HG03460 (cell line): ENCODE measurements at regions not wholly inside any gene's neighbourhood (a gene's known extent, or its start where the extent isn't known, plus 50 kb on each side); places are given as distances from the start of the nearest gene placed in this dataset.
"Not testable (repeated sequence)": the region's sequence is repeated elsewhere in the genome, so short reads cannot be mapped to it uniquely, and the experiment has no call there.

Source experiments
- ATAC-seq: cut with Tn5 transposase; IDR thresholded peaks from one replicate; pipeline ENCODE4 v1.9.1; 2021; ENCODE audit not compliant: unreplicated experiment

DNA sequence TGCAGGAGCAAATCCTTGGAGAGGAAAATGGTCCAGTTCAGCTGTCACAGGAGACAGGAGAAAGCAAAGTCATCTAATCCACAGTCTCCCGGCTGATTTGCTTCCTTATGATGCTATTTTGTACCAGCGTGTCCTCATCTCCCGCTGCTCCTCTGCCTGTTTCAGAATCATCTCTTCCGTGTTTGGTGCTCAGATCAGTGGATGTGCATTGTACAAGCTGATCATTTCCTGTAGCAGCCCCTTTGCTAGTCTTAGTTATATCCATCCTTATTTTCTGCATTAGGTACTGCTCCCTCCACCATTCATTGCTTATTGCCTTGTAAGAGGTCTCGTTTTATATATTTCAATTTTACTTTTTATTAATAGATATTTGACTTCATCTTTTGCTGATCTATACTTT, 219.9 kb upstream of the PRSS58 start:
- ATAC-seq, result not testable (repeated sequence)

DNA sequence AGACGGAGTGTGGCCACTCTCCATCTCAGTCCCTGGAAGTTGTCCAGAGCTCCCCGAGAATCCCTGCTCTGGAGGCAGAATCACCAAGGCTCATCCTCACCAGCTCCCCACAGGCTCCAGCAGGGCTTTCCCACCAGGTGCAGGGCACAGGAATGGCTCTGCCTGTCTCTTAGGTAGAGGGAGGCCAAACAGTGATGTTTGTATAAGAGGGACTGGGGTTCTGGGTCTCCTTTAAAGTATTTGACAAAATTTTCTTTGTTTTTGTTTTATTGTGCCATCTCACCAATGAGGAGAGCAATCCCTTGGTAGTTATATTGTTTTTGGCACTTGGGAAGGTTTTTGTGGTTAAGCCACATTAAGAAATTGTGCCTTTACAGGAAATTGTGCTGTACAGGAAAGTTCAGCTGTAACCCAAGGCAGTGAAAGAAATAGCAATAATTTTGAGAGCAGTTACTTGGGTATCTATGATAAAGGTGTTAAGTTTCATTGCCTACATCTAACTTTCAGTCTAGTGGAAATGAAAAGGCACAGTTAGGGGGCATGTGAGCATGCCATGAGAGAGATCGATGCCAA, 219.3 kb upstream of the PRSS58 start:
- ATAC-seq, result no peak

DNA sequence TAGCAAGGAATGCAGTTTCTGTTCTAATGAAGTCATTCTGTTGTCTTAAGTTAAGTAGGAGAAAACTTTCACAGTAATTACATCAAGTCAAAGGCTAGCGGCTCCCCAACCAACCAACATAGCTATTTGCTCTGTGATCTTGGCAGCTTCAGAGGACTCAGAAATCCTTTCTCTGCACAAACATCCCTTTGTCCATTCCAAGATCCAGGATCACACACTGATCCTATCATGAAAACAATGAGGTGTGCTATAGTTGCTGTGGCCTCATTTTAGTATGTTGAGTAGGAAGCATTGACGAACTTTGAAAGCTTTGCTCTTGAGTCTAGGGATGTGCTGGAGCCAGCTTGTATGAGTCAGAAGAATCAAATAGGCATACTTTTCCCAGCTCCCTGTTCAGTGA, 218.2 kb upstream of the PRSS58 start:
- no peak for ATAC-seq

DNA sequence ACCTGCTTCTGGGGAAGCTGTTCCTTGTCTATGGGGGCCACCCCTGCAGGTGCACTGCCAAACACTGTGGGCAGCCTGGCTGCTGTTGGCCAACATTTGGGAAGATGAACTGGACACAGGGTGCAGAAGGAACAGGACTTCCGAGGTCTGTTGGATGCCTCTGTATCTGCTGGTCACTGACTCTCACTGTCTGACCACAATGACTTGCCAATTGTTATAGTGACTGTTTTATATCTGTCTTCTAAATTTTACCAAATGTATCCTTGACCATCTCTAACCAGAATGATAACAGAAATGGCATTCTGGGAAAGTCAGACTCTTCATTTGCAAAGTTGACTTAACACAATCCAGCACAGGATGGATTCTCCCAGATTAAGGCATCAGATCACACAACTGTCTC, 214.0 kb upstream of the PRSS58 start:
- no peak for ATAC-seq

DNA sequence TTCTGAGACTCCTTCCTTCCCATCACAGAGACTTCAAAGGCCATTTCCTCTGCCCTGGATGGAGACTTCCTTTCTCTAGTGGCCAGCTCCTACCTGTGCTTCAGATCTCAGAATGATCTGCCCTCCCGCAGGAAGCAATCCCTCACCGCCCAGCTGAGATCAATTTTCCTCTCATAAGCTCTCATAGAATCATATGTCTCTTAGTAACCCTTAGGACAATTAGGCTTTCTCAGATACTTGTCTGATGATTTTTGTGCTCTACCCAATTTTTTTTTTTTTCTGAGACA, 212.6 kb upstream of the PRSS58 start:
- ATAC-seq, result no peak

DNA sequence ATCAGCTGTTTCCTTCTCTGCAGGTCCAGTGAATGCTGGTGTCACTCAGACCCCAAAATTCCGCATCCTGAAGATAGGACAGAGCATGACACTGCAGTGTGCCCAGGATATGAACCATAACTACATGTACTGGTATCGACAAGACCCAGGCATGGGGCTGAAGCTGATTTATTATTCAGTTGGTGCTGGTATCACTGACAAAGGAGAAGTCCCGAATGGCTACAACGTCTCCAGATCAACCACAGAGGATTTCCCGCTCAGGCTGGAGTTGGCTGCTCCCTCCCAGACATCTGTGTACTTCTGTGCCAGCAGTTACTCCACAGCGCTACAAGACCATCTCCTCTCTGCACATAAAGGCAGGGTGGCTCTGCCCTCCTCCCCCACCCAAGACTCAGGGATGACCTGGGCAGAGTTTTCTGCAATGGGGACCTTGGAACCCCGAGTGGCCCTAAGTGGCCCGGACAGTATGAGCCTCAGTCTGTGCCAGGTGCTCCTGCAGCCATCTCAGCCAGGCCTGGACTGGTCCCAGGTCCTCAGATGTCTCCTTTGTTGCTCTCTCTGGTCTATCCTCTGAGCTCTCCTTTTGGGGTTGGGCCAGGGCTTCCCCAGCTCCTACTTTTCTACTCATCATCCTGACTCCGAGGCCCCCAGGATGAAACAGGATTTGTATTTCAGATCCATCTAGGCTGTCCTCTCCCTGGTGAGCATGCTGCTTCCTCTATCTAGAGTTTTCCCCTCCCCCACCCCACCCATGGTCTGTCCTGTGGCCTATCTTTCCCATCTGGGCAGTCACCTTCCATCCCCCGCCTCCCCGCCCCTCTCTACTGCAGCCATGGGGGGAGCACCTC, 212.1 kb upstream of the PRSS58 start:
- ATAC-seq, result no peak

DNA sequence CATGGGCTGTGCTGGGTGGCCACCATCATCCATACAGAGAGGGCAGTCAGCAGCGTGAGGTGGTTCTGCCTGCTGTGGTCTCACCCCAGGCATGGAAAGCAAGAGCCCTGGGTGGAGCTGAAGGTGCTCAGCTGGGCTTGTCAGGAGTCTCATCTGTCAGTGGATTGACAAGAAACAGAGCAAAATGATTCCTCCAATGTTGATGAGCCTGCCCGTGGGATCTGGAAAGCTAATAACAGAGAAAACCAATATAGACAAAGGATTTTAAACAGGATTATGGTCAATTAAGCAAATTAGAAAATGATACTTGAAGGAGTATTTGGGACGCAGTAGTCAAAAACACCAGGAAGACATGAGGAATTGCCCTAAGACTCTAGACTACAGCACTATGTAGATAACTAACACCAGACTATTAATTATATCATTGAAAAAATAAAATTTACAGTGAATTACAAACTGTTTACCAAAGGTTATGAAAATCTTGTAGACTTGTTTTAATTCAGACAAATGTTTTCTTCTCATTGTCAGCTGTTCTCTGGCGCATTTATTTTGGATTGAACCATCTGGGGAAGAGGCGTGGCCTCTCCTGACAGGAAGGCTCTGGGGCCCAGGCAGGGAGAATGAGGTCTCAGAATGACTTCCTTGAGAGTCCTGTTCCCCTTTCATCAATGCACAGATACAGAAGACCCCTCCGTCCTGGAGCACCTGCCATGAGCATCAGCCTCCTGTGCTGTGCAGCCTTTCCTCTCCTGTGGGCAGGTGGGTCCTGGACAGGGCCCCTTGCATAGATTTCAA, 211.2 kb upstream of the PRSS58 start:
- ATAC-seq, result no peak

DNA sequence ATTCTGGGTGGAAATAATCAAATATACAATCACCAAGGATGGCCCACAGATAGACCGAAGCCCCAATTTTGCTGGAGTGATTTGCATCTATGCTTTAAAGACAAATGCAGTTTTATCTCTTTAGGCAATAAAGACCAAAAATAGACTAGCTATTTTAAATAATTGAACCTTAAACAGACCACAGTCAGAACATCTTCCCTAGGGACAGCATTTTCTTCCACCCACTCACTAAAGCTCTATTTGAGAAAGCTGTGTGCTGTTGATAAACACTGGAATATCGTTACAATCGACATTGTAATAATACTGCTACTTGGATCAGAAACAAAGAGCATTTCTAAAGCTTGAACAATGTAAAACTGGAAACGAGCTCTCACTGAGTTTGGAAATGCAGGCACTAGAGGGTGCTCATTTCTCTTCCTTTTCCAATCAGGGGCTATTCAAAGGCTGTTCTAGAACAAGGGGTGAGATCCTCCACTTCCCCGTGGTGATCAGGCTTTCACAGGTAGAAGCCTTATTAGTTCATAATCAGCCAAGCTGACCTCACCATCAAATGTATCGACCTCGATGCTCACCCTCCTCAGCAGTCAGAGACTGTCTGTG, 209.3 kb upstream of the PRSS58 start:
- ATAC-seq, result not testable (repeated sequence)

DNA sequence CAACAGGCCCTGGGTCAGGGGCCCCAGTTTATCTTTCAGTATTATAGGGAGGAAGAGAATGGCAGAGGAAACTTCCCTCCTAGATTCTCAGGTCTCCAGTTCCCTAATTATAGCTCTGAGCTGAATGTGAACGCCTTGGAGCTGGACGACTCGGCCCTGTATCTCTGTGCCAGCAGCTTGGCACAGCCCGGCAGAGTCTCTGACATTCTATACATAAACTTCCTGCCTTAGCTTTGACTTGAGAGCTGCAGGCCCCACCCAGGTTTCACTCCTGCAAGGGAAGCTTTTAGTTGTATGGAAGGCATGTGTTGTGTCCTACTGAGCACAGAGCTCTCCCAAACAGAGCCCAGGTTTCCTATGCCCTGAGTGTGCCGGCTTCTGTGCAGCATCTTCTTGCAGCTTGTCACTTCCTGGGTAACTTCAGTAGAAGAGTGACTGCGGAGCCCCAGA, 205.6 kb upstream of the PRSS58 start:
- no peak for ATAC-seq

DNA sequence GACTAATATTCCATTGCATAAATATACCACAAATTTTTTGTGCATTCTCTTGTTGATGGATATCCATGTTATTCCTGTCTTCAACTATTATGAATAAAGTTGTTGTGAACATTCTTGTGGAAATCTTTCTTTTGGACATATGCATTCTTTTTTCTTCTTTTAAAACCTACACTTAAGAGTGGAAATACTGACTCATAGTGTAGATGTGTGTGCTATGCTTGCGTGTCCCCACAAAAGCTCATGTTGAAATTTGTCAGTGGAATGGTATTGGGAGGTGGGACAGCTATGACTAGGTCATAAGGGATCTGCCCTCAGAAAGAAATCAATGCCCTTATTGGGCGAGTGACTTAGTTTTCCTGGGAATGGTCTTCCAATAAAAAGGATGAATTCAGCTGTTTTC, 203.6 kb upstream of the PRSS58 start:
- ATAC-seq, result no peak

DNA sequence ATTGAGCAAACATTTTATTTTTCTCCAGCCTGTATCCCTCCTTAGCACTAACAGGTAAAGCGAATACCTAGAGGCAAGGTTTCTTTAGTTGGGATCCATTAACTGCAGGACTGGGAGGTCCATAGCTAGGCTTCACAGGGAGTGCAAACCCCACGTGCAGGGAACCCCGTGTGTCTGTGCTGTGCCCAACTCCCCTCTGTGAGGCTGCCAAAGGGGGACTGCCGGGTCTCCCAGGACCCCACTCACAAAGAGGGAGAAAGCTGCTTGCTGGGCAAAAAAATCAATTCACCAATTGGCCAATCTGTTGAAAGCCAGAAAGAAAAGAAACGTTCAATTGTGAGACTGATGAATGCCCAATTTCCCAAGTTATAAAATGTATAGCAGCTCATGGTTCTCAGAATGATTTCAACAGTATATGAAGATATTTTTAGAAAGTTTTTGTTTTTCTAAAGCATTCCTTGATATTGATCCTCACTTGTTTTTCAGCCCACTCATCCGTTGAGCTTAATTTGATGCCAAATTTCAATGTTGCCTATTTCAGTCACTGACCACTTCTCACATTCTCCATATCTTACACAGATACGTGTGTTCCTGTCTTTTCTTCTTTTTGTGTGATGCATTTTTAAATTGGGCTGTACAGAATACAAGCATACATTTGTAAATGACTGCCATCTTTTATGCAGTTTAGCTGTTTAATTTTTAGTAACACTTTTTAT, 202.7 kb upstream of the PRSS58 start:
- ATAC-seq, result no peak

DNA sequence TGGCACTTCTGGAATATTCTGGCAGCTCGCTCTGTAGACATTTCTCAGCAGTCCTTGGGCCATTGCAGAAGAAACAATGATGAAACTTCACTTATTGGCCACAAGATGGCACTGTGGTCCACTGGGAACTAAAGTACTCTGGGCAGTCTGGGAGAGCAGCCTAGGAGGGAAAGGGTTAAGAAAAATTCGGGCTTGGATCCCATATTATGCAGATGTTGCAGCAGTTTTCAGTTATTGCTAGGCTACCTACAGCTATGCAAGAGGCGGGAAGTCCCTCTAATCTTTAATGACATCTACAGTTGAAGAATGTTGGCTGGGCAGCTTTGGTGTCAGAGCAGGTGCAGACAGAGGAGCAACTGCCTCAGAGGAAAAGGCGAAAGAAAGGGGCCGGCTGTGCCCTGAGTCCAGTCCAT, 201.7 kb upstream of the PRSS58 start:
- ATAC-seq, result peak; percentile 89

DNA sequence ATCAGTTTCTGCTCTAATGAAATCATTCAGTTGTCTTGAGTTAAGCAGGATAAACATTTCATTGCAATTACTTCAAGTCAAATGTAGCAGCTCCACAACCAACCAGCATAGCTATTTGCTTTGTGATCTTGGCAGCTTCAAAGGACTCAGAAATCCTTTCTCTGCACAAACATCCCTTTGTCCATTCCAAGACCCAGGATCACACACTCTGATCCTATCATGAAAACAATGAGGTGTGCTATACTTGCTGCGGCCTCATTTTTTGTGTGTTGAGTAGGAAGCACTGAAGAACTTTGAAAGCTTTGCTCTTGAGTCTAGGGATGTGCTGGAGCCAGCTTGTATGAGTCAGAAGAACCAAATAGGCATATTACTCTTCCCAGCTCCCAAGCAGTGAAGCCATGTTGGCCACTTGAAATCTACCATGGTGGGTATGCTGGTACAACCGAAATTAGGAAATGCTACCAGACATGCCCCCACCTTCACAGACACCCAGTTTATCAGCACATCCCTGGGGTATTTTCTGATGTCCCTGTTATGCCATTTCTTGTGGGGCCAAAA, 199.4 kb upstream of the PRSS58 start:
- no peak for ATAC-seq

DNA sequence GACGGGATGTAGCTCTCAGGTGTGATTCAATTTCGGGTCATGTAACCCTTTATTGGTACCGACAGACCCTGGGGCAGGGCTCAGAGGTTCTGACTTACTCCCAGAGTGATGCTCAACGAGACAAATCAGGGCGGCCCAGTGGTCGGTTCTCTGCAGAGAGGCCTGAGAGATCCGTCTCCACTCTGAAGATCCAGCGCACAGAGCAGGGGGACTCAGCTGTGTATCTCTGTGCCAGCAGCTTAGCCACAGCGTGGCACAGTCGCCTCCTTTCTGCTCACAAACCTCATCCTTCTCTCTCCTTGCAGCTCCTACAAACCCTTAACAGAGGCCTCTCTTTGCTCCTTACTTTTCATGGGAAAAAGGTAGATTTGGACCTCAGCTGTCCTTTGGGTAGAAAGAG, 197.5 kb upstream of the PRSS58 start:
- no peak for ATAC-seq

DNA sequence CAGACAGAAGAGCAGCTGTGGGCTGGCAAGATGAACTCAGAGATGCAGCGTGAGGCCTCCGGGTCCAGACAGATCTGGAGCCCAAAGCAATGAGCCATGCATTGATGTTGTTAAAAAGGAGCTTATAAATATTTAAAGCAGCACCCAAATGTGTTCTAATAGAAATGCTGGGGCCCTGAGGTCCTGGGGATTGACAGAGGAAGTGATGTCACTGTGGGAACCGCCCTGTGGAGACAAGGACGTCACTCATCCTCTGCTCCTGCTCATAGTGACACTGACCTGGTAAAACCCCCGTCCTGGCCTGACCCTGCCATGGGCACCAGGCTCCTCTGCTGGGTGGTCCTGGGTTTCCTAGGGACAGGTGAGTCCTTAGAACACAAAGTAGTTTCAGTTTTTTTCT, 197.0 kb upstream of the PRSS58 start:
- no peak for ATAC-seq

DNA sequence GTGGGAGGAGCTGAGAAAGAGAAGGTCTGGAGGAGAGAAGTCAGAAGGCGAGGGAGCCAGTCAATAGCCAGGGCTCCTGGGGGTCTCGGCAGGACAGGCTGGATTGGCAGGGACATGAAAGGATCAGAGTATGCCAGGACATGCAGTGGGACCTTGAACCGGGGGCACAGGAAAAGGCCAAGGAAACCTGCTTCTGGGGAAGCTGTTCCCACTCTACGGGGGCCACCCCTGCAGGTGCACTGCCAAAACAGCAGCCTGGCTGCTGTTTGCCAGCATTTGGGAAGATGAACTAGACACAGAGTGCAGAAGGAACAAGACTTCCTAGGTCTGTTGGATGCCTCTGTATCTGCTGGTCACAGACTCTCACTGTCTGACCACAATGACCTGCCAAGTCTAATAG, 194.9 kb upstream of the PRSS58 start:
- ATAC-seq, result no peak

DNA sequence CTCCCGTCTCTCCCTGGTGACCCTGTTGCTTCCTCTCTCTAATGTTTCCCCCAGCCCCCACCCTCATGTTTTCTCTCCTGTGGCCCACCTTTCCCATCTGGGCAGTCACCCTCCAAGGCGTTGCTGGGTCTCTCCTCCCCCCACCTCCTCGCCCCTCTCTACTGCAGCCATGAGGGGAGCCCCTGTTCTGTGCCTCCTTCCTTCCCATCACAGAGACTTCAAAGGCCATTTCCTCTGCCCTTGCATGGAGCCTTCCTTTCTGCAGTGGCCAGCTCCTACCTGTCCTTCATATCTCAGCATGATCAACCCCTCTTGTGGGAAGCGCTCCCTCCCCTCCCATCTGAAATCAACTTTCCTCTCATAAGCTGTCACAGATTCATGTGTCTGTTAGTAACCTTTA, 194.0 kb upstream of the PRSS58 start:
- ATAC-seq, result no peak

DNA sequence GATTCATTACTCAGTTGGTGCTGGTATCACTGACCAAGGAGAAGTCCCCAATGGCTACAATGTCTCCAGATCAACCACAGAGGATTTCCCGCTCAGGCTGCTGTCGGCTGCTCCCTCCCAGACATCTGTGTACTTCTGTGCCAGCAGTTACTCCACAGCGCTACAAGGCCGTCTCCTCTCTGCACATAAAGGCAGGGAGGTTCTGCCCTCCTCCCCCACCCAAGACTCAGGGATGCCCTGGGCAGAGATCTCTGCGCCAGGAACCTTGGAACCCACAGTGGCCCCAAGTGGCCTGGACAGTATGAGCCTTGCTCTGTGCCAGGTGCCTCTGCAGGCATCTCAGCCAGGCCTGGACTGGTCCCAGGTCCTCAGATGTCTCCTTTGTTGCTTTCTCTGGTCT, 193.4 kb upstream of the PRSS58 start:
- ATAC-seq, result no peak

DNA sequence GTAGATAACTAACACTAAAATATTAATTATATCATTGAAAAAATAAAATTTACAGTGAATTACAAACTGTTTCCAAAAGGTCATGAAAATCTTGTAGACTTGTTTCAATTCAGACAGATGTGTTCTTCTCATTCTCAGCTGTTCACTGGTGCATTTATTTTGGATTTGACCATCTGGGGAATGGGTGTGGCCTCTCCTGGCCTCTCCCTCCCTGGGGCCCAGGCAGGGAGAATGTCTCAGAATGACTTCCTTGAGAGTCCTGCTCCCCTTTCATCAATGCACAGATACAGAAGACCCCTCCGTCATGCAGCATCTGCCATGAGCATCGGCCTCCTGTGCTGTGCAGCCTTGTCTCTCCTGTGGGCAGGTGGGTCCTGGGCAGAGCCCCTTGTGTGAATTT, 192.8 kb upstream of the PRSS58 start:
- no peak for ATAC-seq

DNA sequence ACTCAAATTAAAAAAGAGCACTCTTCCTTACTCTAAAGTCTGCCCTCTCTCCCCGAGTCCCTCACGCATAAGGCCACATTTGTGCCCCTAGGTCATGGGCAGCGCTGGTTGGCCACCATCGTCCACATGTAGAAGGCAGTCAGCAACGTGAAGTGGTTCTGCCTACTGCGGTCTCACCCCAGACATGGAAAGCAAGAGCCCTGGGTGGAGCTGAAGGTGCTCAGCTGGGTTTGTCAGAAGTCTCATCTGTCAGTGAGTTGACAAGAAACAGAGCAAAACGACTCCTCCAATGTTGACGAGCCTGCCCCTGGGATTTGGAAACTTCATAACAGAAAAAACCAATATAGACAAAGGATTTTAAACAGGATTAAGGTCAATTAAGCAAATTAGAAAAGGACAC, 192.3 kb upstream of the PRSS58 start:
- no peak for ATAC-seq

DNA sequence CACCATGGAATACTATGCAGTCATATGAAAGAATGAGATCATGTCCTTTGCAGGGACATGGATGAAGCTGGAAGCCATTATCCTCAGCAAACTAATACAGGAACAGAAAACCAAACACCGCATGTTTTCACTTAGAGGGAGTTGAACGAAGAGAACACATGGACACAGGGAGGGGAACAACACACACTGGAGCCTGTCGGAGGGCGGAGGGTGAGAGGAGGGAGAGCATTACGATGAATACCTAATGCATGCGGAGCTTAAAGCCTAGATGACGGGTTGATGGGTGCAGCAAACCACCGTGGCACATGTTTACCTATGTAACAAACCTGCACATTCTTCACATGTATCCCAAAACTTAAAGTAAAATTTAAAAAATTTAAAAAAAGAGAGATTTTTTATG, 191.0 kb upstream of the PRSS58 start:
- not testable (repeated sequence) for ATAC-seq
